ENCODE measurements at regions not wholly inside any gene's neighbourhood (a gene's known extent, or its start where the extent isn't known, plus 50 kb on each side); places are given as distances from the start of the nearest gene placed in this dataset.

GRCh38 chr13:107976628-107977027 lies 238.7 kb downstream of the LIG4 start:
- TF ChIP-seq CTCF (IDR thresholded peaks at IDR 0.05; ENCODE audit: low read depth, low read length) = no peak
- no peaks in the 10 kb centered on the region for H3K36me3 ChIP-seq
- no peak overlapping the region for H3K4me3 ChIP-seq (ENCODE audit: low read depth, low read length)
- no peak for DNase-seq
- no peaks in the 10 kb centered on the region for H3K9me3 ChIP-seq (ENCODE audit: severe bottlenecking)
- H3K27ac ChIP-seq = no peak overlapping the region
- peaks cover 7% of the 10 kb centered on the region for H3K27me3 ChIP-seq (ENCODE audit: insufficient read depth, low read depth, severe bottlenecking)

- Histone ChIP-seq H3K9me3 (ENCODE audit: severe bottlenecking) (no peaks in the 10 kb centered on the region), H3K4me3 (ENCODE audit: low read depth, low read length) (no peak overlapping the region), H3K27ac (no peak overlapping the region), H3K27me3 (ENCODE audit: insufficient read depth, low read depth, severe bottlenecking) (peaks cover 5% of the 10 kb centered on the region), H3K36me3 (no peaks in the 10 kb centered on the region)
- no peak for DNase-seq
- TF ChIP-seq CTCF (IDR thresholded peaks at IDR 0.05; ENCODE audit: low read depth, low read length) = no peak
Measured at GRCh38 chr13:107974409-107974808, 240.9 kb downstream of the LIG4 start.

- Histone ChIP-seq H3K27ac (no peak overlapping the region), H3K36me3 (no peaks in the 10 kb centered on the region), H3K4me3 (ENCODE audit: low read depth, low read length) (no peak overlapping the region), H3K27me3 (ENCODE audit: insufficient read depth, low read depth, severe bottlenecking) (no peaks in the 10 kb centered on the region), H3K9me3 (ENCODE audit: severe bottlenecking) (no peaks in the 10 kb centered on the region)
- TF ChIP-seq CTCF (IDR thresholded peaks at IDR 0.05; ENCODE audit: low read depth, low read length) = no peak
- no peak for DNase-seq
Measured at GRCh38 chr13:107969546-107969945, 245.8 kb downstream of the LIG4 start.

GRCh38 chr13:107968470-107968869 lies 246.9 kb downstream of the LIG4 start:
- DNase-seq = no peak
- no peak for TF ChIP-seq CTCF (IDR thresholded peaks at IDR 0.05; ENCODE audit: low read depth, low read length)
- no peak overlapping the region for H3K4me3 ChIP-seq (ENCODE audit: low read depth, low read length)
- no peaks in the 10 kb centered on the region for H3K27me3 ChIP-seq (ENCODE audit: insufficient read depth, low read depth, severe bottlenecking)
- H3K36me3 ChIP-seq = no peaks in the 10 kb centered on the region
- no peak overlapping the region for H3K27ac ChIP-seq
- no peaks in the 10 kb centered on the region for H3K9me3 ChIP-seq (ENCODE audit: severe bottlenecking)

- Histone ChIP-seq H3K36me3 (no peaks in the 10 kb centered on the region), H3K9me3 (ENCODE audit: severe bottlenecking) (no peaks in the 10 kb centered on the region), H3K4me3 (ENCODE audit: low read depth, low read length) (no peak overlapping the region), H3K27ac (no peak overlapping the region), H3K27me3 (ENCODE audit: insufficient read depth, low read depth, severe bottlenecking) (no peaks in the 10 kb centered on the region)
- DNase-seq = no peak
- no peak for TF ChIP-seq CTCF (IDR thresholded peaks at IDR 0.05; ENCODE audit: low read depth, low read length)
Measured at GRCh38 chr13:107964395-107964794, 250.9 kb downstream of the LIG4 start.

GRCh38 chr13:107961849-107962608 lies 253.3 kb downstream of the LIG4 start:
- Histone ChIP-seq H3K9me3 (ENCODE audit: severe bottlenecking) (no peaks in the 10 kb centered on the region), H3K36me3 (no peaks in the 10 kb centered on the region)
- TF ChIP-seq CTCF (IDR thresholded peaks at IDR 0.05; ENCODE audit: low read depth, low read length) = no peak

More at GRCh38 chr13:107961849-107962608, 253.3 kb downstream of the LIG4 start:
- DNase-seq = no peak
- Histone ChIP-seq H3K4me3 (ENCODE audit: low read depth, low read length) (no peak overlapping the region), H3K27me3 (ENCODE audit: insufficient read depth, low read depth, severe bottlenecking) (no peaks in the 10 kb centered on the region), H3K27ac (no peak overlapping the region)

Measured in WERI-Rb-1 (cell line).